ENCODE measurements at regions not wholly inside any gene's neighbourhood (a gene's known extent, or its start where the extent isn't known, plus 50 kb on each side); places are given as distances from the start of the nearest gene placed in this dataset.

DNA sequence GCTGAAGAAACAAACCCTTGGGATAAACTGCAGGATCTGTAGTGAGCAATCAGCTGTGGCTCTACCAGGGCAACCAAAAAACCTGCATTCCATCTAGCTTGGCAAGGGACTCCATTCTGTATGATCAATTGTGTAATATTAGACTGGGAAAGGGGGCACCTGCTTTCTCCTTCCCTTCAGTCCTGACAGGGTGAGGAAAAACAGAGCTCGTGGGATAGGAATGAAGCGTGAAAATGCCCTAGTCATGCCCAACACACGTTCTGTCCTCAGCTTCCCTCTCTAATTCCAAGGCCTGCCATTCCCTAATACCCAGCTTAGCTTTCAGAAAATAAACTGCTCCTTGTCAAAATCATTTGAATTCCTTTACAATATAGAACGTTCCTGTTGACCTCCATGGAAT is 442.3 kb downstream of the PLPP3 start:
- Histone ChIP-seq H2BK15ac (ENCODE audit: low read depth, low read length) (no peak overlapping the region), H2AFZ (ENCODE audit: low read length) (no peak overlapping the region), H4K8ac (replicated peaks; ENCODE audit: insufficient read length, low read depth, low read length) (no peak overlapping the region), H3K79me1 (ENCODE audit: insufficient read depth, low read depth, low read length, poor library complexity, severe bottlenecking) (no peaks in the 10 kb centered on the region), H3K23me2 (ENCODE audit: insufficient read length, low read depth, low read length, poor library complexity, severe bottlenecking) (no peaks in the 10 kb centered on the region), H3K14ac (ENCODE audit: insufficient read depth, low read length) (no peak overlapping the region), H3T11ph (ENCODE audit: low read length) (no peak overlapping the region), H4K20me1 (ENCODE audit: control insufficient read depth, insufficient read depth, insufficient read length) (no peaks in the 10 kb centered on the region), H3K27ac (ENCODE audit: insufficient read length, low read depth, low read length) (no peak overlapping the region), H3K4me2 (ENCODE audit: insufficient read depth, insufficient read length, low read length) (no peak overlapping the region), H2BK120ac (ENCODE audit: low read depth, low read length, poor library complexity, severe bottlenecking) (no peak overlapping the region), H3K56ac (ENCODE audit: insufficient read length, low read depth, low read length) (no peak overlapping the region), H3K4me1 (ENCODE audit: insufficient read depth, low read length) (no peaks in the 10 kb centered on the region), H3K9ac (ENCODE audit: extremely low read depth, insufficient read length, low read length) (no peak overlapping the region), H2AK5ac (ENCODE audit: insufficient read length, low read length) (no peak overlapping the region), H4K5ac (ENCODE audit: insufficient read length, low read depth, low read length) (no peak overlapping the region), H2BK12ac (ENCODE audit: insufficient read length, low read depth, low read length) (no peak overlapping the region), H2BK5ac (ENCODE audit: insufficient read length, low read length) (no peak overlapping the region), H3K9me3 (ENCODE audit: control insufficient read depth, low read depth, low read length) (no peaks in the 10 kb centered on the region), H4K91ac (ENCODE audit: insufficient read length, low read depth, low read length) (no peak overlapping the region), H3K23ac (ENCODE audit: insufficient read length, low read depth, low read length) (no peak overlapping the region), H3K79me2 (ENCODE audit: insufficient read depth, low read length) (no peaks in the 10 kb centered on the region), H3K27me3 (ENCODE audit: insufficient read depth, low read length) (no peaks in the 10 kb centered on the region), H2BK20ac (ENCODE audit: low read depth, low read length, poor library complexity, severe bottlenecking) (no peak overlapping the region), H3K4ac (ENCODE audit: low read depth, low read length) (no peak overlapping the region), H3K18ac (ENCODE audit: insufficient read length, low read depth, low read length) (no peak overlapping the region)
- Mint-ChIP-seq H3K27ac (no peak overlapping the region), H3K9me3 (no peaks in the 10 kb centered on the region), H3K36me3 (ENCODE audit: insufficient read depth in 1 of 3, low read depth in 3 of 3) (no peaks in the 10 kb centered on the region), H3K27me3 (ENCODE audit: low read depth) (peaks cover 5% of the 10 kb centered on the region), H3K4me3 (no peak overlapping the region), H3K4me1 (peaks cover 4 to 6% of the 10 kb centered on the region in 2 experiments; a peak in 2 of 4 replicates)
- TF ChIP-seq, protein P1, sequence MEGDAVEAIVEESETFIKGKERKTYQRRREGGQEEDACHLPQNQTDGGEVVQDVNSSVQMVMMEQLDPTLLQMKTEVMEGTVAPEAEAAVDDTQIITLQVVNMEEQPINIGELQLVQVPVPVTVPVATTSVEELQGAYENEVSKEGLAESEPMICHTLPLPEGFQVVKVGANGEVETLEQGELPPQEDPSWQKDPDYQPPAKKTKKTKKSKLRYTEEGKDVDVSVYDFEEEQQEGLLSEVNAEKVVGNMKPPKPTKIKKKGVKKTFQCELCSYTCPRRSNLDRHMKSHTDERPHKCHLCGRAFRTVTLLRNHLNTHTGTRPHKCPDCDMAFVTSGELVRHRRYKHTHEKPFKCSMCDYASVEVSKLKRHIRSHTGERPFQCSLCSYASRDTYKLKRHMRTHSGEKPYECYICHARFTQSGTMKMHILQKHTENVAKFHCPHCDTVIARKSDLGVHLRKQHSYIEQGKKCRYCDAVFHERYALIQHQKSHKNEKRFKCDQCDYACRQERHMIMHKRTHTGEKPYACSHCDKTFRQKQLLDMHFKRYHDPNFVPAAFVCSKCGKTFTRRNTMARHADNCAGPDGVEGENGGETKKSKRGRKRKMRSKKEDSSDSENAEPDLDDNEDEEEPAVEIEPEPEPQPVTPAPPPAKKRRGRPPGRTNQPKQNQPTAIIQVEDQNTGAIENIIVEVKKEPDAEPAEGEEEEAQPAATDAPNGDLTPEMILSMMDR (conservative IDR thresholded peaks at IDR 0.05): no peak
- DNase-seq: no peak
- no CpG with 5 or more reads among the region's 4 CpGs for WGBS (ENCODE audit: extremely low coverage, insufficient read length, low lambda C conversion rate)

All from H9 (cell line).